SIG-M5 (cell line): ENCODE measurements at regions not wholly inside any gene's neighbourhood (a gene's known extent, or its start where the extent isn't known, plus 50 kb on each side); places are given as distances from the start of the nearest gene placed in this dataset.

Experiments used
- DNase-seq: peaks from one replicate; lab custom pipeline; 2025; lab: John Stamatoyannopoulos, UW

DNA sequence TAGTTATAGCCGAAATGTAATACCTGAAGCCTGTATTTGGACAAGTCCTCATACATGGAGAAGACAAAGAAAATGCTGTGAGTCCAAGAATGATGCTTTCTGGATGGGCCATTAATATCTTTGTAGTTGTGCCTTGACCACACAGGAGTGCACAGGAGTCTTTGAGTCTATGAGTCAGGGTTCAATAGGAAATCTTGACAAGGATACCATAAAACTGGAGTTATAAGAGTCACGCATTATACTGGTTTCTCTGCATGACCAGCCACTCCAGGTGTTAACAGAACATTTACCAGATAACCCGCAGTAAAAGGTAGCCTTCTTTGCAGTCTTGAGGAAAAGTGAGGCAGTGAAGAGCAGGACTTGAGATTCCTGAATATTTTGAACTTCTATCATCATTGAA lies 464.6 kb upstream of the PKN2 start:
- no peak for DNase-seq

DNA sequence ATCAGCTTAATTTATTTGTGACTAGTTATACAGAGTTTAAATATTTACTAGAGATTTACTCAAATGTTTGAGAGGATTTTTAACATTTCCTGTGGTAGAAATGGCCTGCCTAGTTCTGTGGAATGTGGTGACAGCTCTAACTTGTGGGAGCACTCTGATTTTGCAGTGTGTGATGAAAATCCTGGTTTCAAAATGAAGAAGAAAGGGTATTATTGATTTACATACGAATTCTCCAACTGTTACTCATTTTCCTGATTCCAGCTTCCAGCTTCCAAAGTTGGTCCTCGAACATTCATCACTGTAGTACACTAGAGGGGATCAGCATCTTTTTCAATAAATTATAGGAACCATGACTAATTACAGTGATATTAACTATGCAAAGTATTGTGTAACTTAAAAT lies 462.7 kb upstream of the PKN2 start:
- DNase-seq = no peak

DNA sequence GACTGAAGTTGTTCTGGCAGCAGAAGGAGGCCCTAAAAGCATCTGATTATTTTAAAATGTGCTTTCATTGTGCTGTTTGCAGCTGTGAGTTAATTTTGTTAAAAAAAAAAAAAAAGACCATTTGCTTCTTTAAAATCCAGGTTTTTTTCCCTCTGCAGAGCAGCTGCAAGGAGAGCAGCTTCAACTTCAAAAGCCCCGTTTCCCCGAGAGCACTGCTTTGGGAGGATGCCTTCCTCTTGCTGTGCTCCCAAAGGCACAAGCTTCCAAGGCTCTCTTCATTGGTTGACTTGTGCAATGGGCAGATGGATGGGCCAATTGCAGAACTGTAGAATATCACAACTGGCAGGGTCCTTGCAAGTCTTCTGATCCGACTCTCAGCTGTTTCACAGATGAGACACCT lies 459.2 kb upstream of the PKN2 start:
- DNase-seq = no peak

DNA sequence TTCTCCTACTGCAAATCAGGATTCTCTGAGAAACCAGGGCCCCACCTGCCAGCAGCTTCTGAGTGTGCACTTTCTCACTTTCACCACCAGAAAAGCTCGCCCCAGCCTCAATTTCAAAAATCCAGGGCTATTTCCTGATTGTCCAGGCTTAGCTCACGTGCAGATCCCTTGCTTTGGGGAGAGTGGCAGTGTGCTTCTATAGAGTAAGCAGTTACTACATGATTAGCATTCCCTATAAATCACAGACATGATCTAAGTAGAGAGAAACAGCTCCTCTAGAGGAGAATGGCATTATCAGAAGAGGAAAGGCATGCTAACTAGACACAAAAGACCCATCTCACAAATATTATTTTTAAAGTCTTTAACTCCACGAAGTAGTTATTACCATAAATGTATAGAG lies 456.0 kb upstream of the PKN2 start:
- no peak for DNase-seq

DNA sequence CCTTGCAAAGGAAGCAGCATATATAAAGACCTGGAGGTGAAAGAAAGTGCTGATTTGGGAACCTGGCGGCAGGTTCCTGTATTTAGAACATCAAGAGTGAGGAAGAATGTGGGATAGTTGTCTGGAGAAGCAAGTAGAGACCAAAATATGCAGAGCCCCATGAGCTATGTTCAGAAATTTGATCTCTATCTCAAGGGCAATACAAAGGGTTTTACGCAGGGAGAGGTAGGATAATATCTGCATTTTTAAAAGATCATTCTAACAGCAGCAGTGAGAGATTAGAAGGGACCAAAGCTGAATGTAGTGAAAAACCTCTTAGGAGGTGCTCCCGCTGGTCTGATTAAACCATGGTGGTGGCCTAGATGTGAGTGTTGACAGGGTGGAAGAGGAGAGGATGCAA lies 453.9 kb upstream of the PKN2 start:
- no peak for DNase-seq

DNA sequence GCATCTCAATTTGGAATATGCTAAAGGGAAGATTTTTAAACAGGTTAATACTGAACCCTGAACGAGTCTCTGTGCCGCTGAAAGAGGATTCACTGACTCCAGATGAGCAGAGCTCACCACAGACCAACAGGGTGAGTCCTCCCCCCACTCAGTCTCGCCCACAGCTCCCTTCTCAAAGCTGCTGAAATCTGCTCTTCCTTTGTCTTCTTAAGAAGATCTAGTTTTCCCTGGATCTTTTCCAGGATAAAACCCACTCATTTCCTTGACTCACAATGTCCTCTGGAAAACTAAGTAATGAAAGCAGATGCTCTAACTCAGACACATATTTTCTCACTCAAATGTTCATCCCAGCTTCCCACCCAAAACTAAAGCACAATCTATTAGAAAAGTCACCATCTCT lies 447.0 kb upstream of the PKN2 start:
- no peak for DNase-seq

DNA sequence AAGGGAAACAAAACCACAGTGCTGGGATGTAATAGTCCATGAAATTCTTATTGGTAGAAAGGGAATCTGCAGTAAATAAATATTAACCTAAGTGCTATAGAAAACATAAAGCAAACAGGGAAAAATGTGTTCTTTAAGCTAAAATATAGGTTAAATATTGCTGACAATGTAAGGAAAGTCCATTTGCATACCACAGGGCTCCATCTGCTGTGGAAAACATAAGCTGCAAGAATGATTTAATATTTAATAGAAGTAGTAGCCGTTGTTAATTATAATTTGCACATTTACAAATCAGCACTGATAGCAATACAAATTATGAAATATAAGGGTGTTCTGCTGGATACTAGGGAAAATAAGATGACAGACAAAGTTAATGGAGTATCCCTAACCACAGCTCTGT lies 444.9 kb upstream of the PKN2 start:
- no peak for DNase-seq

DNA sequence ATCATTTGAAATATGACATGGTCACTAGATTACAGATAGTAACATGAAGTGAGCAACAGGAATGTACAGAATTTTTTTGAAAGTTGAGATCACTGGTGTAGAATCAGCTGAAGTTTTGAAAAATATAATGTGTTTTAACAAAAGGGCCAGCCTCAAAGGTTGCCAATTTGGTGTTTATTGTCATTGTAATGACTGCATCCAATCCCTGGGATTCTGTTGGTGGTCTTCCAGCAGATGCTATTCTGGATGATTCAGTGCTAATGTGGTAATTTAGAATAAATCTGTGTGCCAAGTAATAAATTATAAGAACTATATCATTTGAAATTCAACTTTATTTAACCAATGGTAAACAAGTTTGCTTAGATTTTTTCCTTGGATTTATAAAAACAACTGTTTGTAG lies 436.4 kb upstream of the PKN2 start:
- no peak for DNase-seq

DNA sequence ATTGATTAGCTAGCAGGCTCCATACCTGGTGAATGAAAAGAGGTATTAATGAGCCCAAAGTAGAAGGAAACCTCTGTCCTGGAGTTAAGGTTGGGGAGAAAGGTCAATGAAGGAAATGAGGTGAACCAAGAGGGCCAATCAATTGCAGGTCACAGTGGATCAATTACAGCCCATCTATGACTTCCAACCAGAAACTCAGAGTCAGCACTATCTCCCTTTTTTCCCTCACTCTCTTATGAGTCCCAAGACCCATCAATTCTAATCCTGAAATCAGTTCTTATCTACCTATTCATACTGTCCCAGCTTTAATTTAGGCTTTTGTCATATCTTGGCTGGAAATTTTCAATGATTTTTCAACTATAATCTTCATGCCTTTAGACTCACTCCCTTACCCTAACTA lies 433.2 kb upstream of the PKN2 start:
- no peak for DNase-seq

DNA sequence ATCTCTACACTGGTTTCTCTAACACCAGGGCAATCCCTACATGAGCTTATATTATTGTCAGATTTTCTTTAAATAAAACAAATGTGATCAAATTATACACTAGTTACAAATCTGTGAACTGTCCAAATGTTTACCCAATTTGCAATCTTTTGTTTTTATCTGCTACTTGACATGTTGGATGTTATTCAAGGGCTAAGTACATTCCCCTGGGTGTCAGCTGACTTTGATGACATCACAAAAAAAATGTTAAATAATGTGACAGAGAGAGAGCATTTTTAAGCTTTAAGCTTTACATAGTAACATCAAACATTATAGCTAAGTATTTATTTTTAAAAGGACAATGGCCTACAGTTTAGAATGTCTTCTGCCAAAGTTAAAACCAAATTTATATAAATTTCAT lies 431.3 kb upstream of the PKN2 start:
- DNase-seq = no peak

DNA sequence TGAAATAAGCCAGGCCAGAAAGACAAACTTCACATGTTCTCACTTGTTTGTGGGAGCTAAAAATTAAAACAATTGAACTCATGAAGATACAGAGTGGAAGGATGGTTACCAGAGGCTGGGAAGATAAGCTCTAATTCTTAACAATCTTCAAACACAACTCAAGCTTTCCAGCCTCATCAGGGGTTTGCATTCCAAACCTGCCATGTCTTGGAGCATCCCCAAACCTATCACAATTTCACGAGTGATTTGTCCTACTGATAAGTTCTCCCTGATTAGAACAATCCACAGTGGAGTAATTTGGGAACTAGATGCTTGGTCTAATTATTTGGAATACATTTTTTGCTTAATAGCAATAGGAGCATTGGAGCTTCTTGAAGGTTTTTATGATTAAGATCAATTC lies 418.5 kb upstream of the PKN2 start:
- DNase-seq = no peak

DNA sequence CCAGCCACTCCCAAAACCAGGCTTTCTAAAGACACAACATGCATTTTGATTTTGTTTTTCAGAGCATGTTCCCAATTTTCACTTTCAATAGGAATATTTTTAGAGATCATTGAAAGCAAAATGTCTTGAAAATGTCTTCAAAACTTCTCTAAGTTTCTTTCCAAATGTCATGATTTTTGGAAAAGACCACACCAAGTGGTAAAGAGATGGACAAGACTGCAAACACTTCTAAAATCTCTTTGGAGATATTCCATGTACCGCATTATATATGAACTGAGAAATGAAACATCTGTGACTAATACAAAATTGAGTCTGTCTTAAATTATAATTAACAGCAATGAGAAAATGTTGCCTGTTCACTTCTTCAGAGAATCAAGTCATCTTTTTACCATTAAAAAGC lies 418.0 kb upstream of the PKN2 start:
- DNase-seq = no peak

DNA sequence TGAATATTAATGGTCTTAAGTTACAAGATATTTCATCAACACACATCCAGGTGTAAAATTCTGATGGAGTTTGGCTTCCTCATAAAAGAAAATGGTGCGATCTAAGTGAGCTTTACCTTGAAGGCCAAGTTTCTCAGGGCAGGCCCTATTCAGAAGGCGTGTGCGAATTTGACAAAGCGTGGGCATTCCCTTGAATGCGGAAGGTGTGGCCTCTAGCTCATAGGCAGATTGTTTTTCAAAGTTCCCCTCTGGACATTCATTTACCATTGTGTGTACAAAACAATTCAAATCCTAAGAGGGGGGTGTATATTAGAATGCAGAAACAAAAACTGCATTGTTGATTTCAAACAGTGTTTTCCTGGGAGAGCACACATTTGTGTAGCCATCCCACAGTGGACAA lies 411.9 kb upstream of the PKN2 start:
- DNase-seq = no peak

DNA sequence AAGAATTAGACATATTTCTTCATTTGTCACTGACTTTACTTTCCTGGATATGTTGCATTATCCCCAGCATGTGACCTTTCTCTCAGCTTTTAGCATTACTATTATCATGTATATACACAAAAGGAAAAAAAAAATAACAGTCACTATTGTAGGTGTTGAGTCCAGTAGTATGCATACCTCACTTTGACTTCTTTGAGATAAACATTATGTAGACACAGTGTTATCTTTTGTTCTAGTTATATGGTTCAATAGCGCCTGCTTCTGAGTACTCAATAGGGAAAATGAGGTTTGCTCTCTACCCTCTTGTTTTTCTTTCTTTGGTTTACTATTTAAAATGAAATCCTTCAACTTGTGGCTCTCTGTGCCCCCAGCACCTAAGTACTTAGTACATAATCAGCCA lies 409.6 kb upstream of the PKN2 start:
- DNase-seq = no peak

DNA sequence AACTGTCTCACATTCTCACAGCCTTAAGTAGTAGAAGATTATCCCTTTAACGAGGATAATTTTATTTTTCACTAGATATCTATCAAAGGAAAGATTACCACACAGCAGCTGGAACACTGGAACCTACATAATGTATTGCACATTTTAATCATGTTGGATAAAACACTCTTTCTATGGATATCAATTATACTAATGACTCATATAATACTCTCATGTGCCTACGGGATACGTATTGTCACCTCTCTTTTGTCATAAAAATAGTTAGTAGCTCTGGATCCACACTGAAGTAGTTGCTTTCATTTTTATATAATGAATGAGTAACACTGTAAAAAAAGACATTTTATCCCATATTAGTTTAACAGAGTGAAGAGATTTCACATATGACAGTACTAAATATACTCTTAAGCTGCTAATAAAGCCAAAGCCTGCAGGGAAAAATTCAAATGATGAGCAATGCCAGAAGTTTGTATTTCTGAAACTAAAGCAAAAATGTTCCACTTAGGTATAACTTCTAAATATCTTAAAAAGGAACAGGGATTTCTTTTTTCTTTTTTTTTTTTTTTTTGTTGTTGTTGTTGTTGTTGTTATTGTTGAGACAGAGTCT lies 408.7 kb upstream of the PKN2 start:
- no peak for DNase-seq

DNA sequence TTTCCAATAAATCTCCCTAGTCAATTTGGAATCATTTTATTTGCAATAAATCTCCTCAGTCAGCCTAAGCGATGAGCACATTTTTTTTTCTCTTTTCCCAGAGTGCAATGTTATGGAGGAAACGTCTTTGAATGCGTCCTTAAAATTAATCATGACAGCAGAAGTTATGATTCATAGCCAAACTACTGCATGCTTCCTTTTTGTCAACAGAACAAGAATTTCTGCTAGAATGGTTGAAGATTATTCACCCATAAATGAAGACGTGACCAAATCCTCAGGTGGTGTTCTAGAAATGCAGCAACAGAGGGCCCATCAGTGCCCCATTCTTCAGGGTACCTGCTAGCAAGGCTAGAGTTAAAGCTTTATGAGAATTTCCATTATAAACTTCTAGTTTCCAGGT lies 407.9 kb upstream of the PKN2 start:
- DNase-seq = no peak

DNA sequence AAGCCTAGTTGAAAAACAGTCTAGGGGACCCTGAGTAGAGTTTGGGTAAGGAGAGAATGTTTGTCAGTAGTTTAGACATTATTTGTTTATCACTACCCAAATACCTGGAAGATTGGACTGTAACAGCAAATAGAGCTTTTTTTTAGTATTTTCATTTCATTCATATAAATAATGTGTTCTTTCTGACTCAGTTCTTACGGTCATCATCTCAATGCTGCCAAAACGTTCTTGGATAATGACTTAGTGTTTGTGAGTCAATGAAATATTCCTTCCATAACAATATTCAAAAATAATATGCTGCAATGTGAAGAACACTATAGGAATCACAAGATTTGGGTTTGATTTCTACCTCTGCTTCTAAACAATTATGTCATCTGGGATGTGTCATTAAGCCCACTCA lies 400.0 kb upstream of the PKN2 start:
- no peak for DNase-seq

DNA sequence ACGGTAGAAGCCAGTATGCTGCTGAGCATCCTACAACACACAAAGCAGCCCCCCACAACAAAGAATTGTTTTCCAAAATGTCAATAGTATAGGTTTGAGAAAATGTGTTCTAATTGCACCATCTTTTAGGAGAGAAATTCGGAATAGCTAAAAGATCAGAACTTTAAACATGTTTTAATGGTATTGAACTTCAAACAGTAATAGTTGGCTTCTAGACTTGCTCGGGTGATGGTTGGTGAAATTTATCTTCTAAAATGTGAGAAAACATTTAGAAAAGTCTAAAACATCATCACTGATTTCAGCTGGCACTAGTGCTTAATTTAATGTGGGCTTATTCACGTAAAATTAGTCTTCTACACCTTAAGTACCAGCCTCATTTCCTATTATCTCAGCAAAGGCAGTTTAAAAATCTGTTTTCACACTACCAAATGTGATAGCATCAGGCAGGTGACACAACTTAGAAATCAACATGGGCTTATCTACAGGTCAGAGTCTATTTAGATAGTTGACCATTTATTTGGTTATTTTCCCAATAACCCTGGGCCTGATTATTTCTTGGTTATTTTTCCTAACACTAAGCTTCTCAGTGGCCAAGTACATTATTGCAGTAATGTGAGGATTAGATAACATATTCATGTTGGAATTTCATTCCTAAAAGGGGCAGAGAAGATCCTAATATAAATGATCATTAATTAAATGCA lies 399.3 kb upstream of the PKN2 start:
- no peak for DNase-seq

DNA sequence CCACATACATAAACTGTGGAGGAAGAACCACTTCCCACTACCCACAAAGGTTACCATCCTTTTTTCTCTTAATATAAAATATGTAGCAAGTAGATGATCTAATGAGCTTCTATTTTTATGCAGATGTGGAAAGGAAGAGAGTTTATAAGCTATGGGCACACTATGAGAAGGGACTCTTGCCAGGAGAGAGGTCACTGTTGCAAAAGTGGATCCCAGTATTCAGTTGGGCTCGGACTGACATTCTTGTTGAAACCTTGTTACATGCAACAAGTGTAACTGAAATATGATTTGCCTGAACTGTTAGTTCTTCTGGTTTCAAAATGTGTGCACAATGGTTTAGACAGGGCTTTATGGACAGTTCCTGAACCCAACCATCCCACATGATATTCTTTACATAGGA lies 397.4 kb upstream of the PKN2 start:
- no peak for DNase-seq

DNA sequence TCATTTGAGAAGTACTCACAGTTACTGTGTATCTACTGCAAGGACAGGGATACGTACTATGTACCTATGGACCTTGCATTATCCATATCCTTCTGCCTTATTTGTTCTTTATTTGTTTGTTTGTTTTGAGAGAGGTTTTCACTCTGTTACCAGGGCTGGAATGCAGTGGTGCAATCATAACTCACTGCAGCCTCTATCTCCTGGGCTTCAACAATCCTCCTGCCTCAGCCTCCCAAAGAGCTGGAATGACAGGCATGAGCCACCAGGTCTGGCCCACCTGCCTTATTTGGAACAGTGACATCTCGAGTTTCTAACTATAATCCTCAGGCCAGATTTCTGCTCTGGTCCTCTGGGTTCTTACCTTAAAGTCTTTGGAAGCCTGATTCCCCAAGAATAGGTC lies 395.5 kb upstream of the PKN2 start:
- DNase-seq = no peak

DNA sequence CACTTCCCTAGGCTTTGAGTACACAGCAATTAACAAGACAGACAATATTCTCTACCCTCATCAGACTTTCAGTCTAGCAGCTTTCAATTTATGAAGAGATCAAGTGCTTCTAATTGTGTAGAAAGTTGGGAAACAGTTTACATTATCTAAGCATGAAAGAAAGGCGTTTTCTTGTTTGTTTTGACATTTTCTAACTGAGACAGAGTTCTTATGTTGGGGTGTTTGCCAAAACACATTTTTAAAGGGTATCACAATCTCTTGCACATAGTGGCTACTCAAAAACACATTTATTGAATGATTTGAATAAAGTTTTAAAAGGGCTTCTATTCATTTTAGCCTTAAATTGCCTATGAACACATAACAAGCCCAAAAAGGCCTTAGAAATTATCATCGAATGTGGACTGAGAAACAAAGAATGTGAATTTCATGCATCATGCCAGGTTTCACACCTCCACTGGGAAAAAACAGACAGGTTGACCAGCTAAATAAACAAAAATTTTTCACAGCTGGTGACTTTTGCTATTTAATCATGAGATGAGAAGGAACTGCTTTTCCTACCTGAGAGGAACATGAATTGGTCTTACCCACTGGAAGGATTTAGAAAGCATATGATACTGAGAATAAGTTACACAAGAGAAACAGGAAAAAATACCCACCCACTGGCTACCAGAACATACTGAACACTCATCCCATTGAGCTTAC lies 394.5 kb upstream of the PKN2 start:
- no peak for DNase-seq

DNA sequence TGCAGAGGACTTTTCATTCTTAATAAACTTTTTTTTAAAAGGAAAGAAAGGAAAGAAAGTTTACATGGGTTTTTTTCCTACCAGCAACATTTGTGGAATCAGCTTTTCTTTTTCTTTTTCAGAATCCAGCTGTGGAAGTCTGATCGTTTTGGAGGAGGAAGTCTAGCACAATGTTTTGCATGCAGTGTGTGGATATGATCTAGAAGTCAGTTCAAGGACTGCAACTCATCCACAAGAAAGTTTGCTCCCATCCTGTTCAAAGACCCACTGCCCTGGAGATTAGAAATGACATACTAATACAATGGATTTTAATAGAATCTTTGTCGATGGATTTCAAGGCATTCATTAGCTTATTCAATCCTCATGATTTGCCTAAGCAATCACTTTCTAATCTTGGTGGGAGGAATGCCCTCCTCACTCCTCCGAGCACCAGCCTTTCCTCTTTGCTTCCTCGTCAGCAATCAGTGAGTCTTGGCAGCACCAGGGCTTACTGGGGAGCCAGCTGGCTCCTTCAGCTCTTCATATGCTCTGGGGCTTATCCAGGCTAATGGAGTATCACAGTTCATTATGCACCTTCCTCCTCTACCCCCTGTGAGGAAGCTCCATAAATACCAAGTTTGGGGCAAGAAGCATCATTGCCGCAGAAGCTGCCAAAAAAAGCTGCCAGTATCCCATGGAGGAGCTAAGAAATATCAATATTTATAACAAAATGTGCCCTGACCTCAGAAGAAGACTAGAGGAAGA lies 392.3 kb upstream of the PKN2 start:
- DNase-seq = no peak

DNA sequence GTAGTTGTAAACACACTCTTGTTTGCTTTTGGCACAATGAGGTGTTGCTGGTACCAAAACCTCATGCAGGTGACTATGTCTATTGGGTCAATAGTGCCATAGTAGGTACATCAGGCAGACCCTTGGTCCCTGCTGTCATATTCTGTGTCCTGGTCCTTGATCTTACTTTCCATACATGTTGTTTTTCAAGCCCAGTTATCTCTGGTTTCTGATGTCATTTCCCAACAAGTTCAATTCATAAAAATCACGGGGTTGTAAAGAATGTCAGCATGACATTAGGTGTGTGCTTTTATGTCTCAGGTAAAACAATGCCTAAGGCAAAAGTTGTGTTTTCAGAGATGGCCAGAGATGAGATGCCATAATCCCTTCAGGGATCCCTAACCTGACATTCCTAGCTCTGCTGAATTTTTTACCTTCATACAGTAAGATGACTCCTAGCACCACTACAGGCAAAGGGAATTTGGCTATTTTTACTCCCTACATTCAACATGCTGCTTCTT lies 390.3 kb upstream of the PKN2 start:
- no peak for DNase-seq
